ENCODE measurements at regions not wholly inside any gene's neighbourhood (a gene's known extent, or its start where the extent isn't known, plus 50 kb on each side); places are given as distances from the start of the nearest gene placed in this dataset.

GRCh38 chr2:150417278-150417677 lies 70.2 kb downstream of the RND3 start:
- DNase-seq (ENCODE audit: low spot score): no peak

GRCh38 chr2:150415022-150415421 lies 72.4 kb downstream of the RND3 start:
- no peak for DNase-seq (ENCODE audit: low spot score)

- DNase-seq (ENCODE audit: low spot score): no peak
Observed at GRCh38 chr2:150413910-150414309, 73.6 kb downstream of the RND3 start.

- DNase-seq (ENCODE audit: low spot score): no peak
Observed at GRCh38 chr2:150413366-150413765, 74.1 kb downstream of the RND3 start.

- DNase-seq (ENCODE audit: low spot score): peak; percentile 43
Observed at GRCh38 chr2:150410809-150411208, 76.7 kb downstream of the RND3 start.

GRCh38 chr2:150409196-150409595 lies 78.3 kb downstream of the RND3 start:
- DNase-seq (ENCODE audit: low spot score): no peak

- no peak for DNase-seq (ENCODE audit: low spot score)
Observed at GRCh38 chr2:150404147-150404546, 83.3 kb downstream of the RND3 start.

- DNase-seq (ENCODE audit: low spot score): no peak
Observed at GRCh38 chr2:150403457-150403856, 84.0 kb downstream of the RND3 start.

- no peak for DNase-seq (ENCODE audit: low spot score)
Observed at GRCh38 chr2:150402953-150403352, 84.5 kb downstream of the RND3 start.

GRCh38 chr2:150400849-150401248 lies 86.6 kb downstream of the RND3 start:
- DNase-seq (ENCODE audit: low spot score): no peak

GRCh38 chr2:150392614-150393013 lies 94.9 kb downstream of the RND3 start:
- no peak for DNase-seq (ENCODE audit: low spot score)

- DNase-seq (ENCODE audit: low spot score): no peak
Observed at GRCh38 chr2:150391779-150392178, 95.7 kb downstream of the RND3 start.

GRCh38 chr2:150389447-150389846 lies 98.0 kb downstream of the RND3 start:
- DNase-seq (ENCODE audit: low spot score): peak; percentile 53

GRCh38 chr2:150388289-150388625 lies 99.2 kb downstream of the RND3 start:
- DNase-seq (ENCODE audit: low spot score): no peak

- no peak for DNase-seq (ENCODE audit: low spot score)
Observed at GRCh38 chr2:150387586-150388288, 99.7 kb downstream of the RND3 start.

- no peak for DNase-seq (ENCODE audit: low spot score)
Observed at GRCh38 chr2:150385211-150385610, 102.3 kb downstream of the RND3 start.

GRCh38 chr2:150383587-150383986 lies 103.9 kb downstream of the RND3 start:
- no peak for DNase-seq (ENCODE audit: low spot score)

GRCh38 chr2:150379166-150379565 lies 108.3 kb downstream of the RND3 start:
- DNase-seq (ENCODE audit: low spot score): no peak

- no peak for DNase-seq (ENCODE audit: low spot score)
Observed at GRCh38 chr2:150378686-150379085, 108.8 kb downstream of the RND3 start.

GRCh38 chr2:150376553-150377335 lies 110.7 kb downstream of the RND3 start:
- no peak for DNase-seq (ENCODE audit: low spot score)

GRCh38 chr2:150375333-150375732 lies 112.1 kb downstream of the RND3 start:
- DNase-seq (ENCODE audit: low spot score): no peak

GRCh38 chr2:150374492-150374891 lies 113.0 kb downstream of the RND3 start:
- no peak for DNase-seq (ENCODE audit: low spot score)

- no peak for DNase-seq (ENCODE audit: low spot score)
Observed at GRCh38 chr2:150373374-150373773, 114.1 kb downstream of the RND3 start.
